Endothelial cell of umbilical vein (primary cell): ENCODE measurements at regions not wholly inside any gene's neighbourhood (a gene's known extent, or its start where the extent isn't known, plus 50 kb on each side); places are given as distances from the start of the nearest gene placed in this dataset.

Experiments used
- BruUV-seq: library from RNA; stranded (reverse); fragments of 400-500 nt; replicated peaks from 2 replicates; lab custom pipeline; 2021; lab: Mats Ljungman, UMichigan
- CTCF ChIA-PET: fragments of 300-600, 350-600 bp; sonication (Branson Sonifier 250); formaldehyde crosslinking; loops from one replicate; lab custom pipeline; 2021; ENCODE audit warnings: antibody characterized with exemption, inconsistent platforms; lab: Charles Lee
- POLR2A ChIA-PET: fragments of 300-600, 350-600 bp; sonication (Branson Sonifier 250); formaldehyde crosslinking; loops from one replicate; lab custom pipeline; 2021; ENCODE audit warnings: antibody characterized with exemption, inconsistent platforms; lab: Charles Lee
- DNase-seq: peaks from one replicate; pipeline ENCODE4 v3.0.0-alpha.2; 2011; ENCODE audit warnings: low read depth, low spot score
- FAIRE-seq: peaks from 2 replicates; lab custom pipeline; 2011; peaks lifted over from hg19 to GRCh38; lab: Jason Lieb, UNC
- H2AFZ ChIP-seq: 2 replicates; pipeline ENCODE4 v1.6.0; 2012; ENCODE audit warnings: low read depth, low read length, control low read depth, inconsistent platforms
- H3K27ac ChIP-seq: 2 replicates; pipeline ENCODE4 v1.5.1; 2011; ENCODE audit warnings: low read depth, mild to moderate bottlenecking, control low read depth, low read length, moderate library complexity; ENCODE audit not compliant: insufficient read depth
- H3K27me3 ChIP-seq, 2 experiments: 2 replicates each; pipeline versions ENCODE4 v1.6.0 to v1.6.1; 2011; ENCODE audit warnings: low read length in 2 of 2, mixed read lengths in 1 of 2; ENCODE audit not compliant: control insufficient read depth in 2 of 2, insufficient read depth in 2 of 2
- H3K36me3 ChIP-seq, 2 experiments: 2 replicates in 1 of 2; 3 replicates in 1 of 2; pipeline ENCODE4 v1.5.1; 2011; ENCODE audit warnings: low read length in 2 of 2, mild to moderate bottlenecking in 1 of 2, moderate library complexity in 1 of 2; ENCODE audit not compliant: control insufficient read depth in 2 of 2, insufficient read depth in 2 of 2; ENCODE audit errors: extremely low read depth in 1 of 2
- H3K4me1 ChIP-seq: 3 replicates; pipeline ENCODE4 v1.5.1; 2011; ENCODE audit warnings: mild to moderate bottlenecking, low read length; ENCODE audit not compliant: control insufficient read depth, insufficient read depth; ENCODE audit errors: extremely low read depth
- H3K4me2 ChIP-seq: 2 replicates; pipeline ENCODE4 v1.6.1; 2011; ENCODE audit warnings: low read length, control low read depth, mixed read lengths; ENCODE audit not compliant: insufficient read depth
- H3K4me3 ChIP-seq, 3 experiments: fragments of 200-600 bp in 1 of 3; sonication (generic), shearing (Covaris generic) in 1 of 3; replicated peaks in 1 of 3; 2 replicates each; pipeline ENCODE4 v1.5.1; 2011 to 2016; ENCODE audit warnings: control low read depth in 3 of 3, low read length in 3 of 3, mild to moderate bottlenecking in 2 of 3, inconsistent platforms in 1 of 3, low read depth in 1 of 3, moderate library complexity in 1 of 3; ENCODE audit not compliant: insufficient read depth in 1 of 3
- H3K79me2 ChIP-seq: 2 replicates; pipeline ENCODE4 v1.6.0; 2012; ENCODE audit warnings: low read length, inconsistent platforms; ENCODE audit not compliant: control insufficient read depth, insufficient read depth
- H3K9ac ChIP-seq: replicated peaks from 2 replicates; pipeline ENCODE3; 2011; ENCODE audit warnings: low read length, control low read depth; ENCODE audit not compliant: insufficient read depth; ENCODE audit errors: extremely low read depth
- H3K9me1 ChIP-seq: replicated peaks from 3 replicates; pipeline ENCODE4 v1.6.0; 2011; ENCODE audit warnings: mild to moderate bottlenecking, low read length; ENCODE audit not compliant: control insufficient read depth, insufficient read depth; ENCODE audit errors: extremely low read depth
- H3K9me3 ChIP-seq: replicated peaks from 2 replicates; pipeline ENCODE4 v1.5.1; 2012; ENCODE audit warnings: low read length, inconsistent platforms; ENCODE audit not compliant: control insufficient read depth, insufficient read depth
- H4K20me1 ChIP-seq: replicated peaks from 2 replicates; pipeline ENCODE3; 2011; ENCODE audit warnings: mild to moderate bottlenecking, low read length; ENCODE audit not compliant: control insufficient read depth, insufficient read depth; ENCODE audit errors: extremely low read depth
- EZH2 ChIP-seq: IDR thresholded peaks from 2 replicates; pipeline ENCODE4 v1.6.1; 2012; ENCODE audit warnings: borderline replicate concordance, low read depth, mild to moderate bottlenecking, moderate library complexity, low read length, inconsistent platforms; ENCODE audit not compliant: severe bottlenecking
- FOS ChIP-seq: IDR thresholded peaks from 2 replicates; pipeline ENCODE4 v1.6.1; 2011; ENCODE audit warnings: mild to moderate bottlenecking, low read length, moderate library complexity, borderline replicate concordance; ENCODE audit not compliant: insufficient read depth
- GATA2 ChIP-seq: IDR thresholded peaks from 2 replicates; pipeline ENCODE4 v1.7.0; 2011; ENCODE audit warnings: low read depth, mild to moderate bottlenecking, moderate library complexity, mixed read lengths, low read length; ENCODE audit not compliant: insufficient read length, insufficient read depth
- JUN ChIP-seq: IDR thresholded peaks from 2 replicates; pipeline ENCODE4 v1.6.1; 2011; ENCODE audit warnings: borderline replicate concordance, low read depth; ENCODE audit not compliant: insufficient read length, insufficient read depth
- POLR2A ChIP-seq: IDR thresholded peaks from 2 replicates; pipeline ENCODE4 v1.6.1; 2012; ENCODE audit warnings: low read depth, mild to moderate bottlenecking, control low read depth, low read length
- POLR2AphosphoS5 ChIP-seq: IDR thresholded peaks from 2 replicates; pipeline ENCODE4 v1.6.1; 2012; ENCODE audit warnings: low read depth, mild to moderate bottlenecking, control low read depth, low read length, moderate library complexity; ENCODE audit not compliant: insufficient read depth
- dilution Hi-C: fragments of 300-500 bp; cut with MboI; formaldehyde crosslinking; loops from one replicate; pipeline ENCODE4 v1.15.0; 2019; ENCODE audit warnings: low sequenced_read_pairs; ENCODE audit not compliant: extremely low pct_ligation_motif_present
- intact Hi-C: fragments of 100-400 bp; cut with micrococcal nuclease; formaldehyde crosslinking; loops from one replicate; pipeline ENCODE4 v1.10.0; 2022

- intact Hi-C loops, result no loop called here
- dilution Hi-C loops, result no loop called here
- Histone ChIP-seq H3K4me2 (no peak overlapping the region), H3K36me3 (no peaks in the 10 kb centered on the region), H3K9me1 (no peaks in the 10 kb centered on the region), H2AFZ (no peak overlapping the region), H3K4me1 (peaks cover 4% of the 10 kb centered on the region), H3K9ac (no peak overlapping the region), H3K79me2 (no peaks in the 10 kb centered on the region), H3K27ac (no peak overlapping the region), H3K4me3 (no peak overlapping the region), H3K9me3 (no peaks in the 10 kb centered on the region), H3K27me3 (no peaks in the 10 kb centered on the region), H4K20me1 (no peaks in the 10 kb centered on the region)
- DNase-seq (no peak), FAIRE-seq (no peak)
- ChIA-PET POLR2A (no interaction called here), CTCF (interaction anchor here (0.9 to 1.7 kb wide), 2 partner anchors 10 to 60 kb away, joined by 3 to 5 read pairs; no protein-coding TSS in a partner anchor)
- TF ChIP-seq EZH2 (no peak), GATA2 (no peak)
- BruUV-seq, result no TSS peak
Observed at GRCh38 chr4:158111241-158111640, 61.6 kb downstream of the GASK1B start.

GRCh38 chr4:158102904-158103303, 69.9 kb downstream of the GASK1B start:
- Histone ChIP-seq H3K4me1 (no peaks in the 10 kb centered on the region), H4K20me1 (no peaks in the 10 kb centered on the region), H3K4me2 (no peak overlapping the region), H3K27me3 (no peaks in the 10 kb centered on the region), H3K9me3 (no peaks in the 10 kb centered on the region), H3K4me3 (no peak overlapping the region), H3K79me2 (no peaks in the 10 kb centered on the region), H3K36me3 (no peaks in the 10 kb centered on the region), H3K9ac (no peak overlapping the region), H2AFZ (no peak overlapping the region), H3K27ac (no peak overlapping the region), H3K9me1 (no peaks in the 10 kb centered on the region)
- no TSS peak for BruUV-seq
- FAIRE-seq (no peak), DNase-seq (no peak)
- ChIA-PET CTCF (interaction anchor here (1.8 kb wide), 1 partner anchor 8 kb away, joined by 4 read pairs; no protein-coding TSS in a partner anchor), POLR2A (no interaction called here)
- intact Hi-C loops, result no loop called here
- dilution Hi-C loops, result no loop called here
- TF ChIP-seq POLR2A (no peak), EZH2 (no peak), FOS (no peak), JUN (no peak), POLR2AphosphoS5 (no peak)
